HG03025 (cell line): ENCODE measurements at regions not wholly inside any gene's neighbourhood (a gene's known extent, or its start where the extent isn't known, plus 50 kb on each side); places are given as distances from the start of the nearest gene placed in this dataset.

Experiments used
- ATAC-seq: cut with Tn5 transposase; IDR thresholded peaks from one replicate; pipeline ENCODE4 v1.9.1; 2021; ENCODE audit warnings: mild to moderate bottlenecking, moderate library complexity; ENCODE audit not compliant: unreplicated experiment, low FRiP score

DNA sequence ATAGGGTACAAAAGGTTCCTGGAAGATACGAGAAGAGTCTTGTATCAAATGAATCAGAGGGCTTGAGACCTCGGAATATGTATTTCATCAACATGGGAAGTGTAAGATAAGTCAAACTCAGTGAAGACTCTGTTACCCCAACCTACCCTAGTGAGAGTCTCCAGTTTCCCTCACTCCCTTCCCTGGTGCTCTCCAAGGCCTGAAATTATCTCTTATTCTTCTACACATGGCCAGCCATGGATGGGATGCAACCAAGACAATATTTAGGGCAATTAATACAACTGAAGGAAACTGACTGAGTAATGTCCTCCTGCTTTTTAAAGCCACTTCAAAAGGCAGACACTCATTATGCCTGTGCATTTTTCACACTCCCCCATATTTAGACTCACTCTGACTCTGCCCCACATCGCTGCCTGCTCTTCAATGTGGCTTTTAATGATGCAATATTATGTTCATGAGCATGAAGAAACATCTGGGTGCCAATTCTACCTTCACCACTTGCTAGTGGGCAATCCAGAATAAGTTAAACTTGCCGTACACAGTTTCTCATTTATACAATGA is 137.1 kb upstream of the THBS1 start:
- ATAC-seq, result no peak

DNA sequence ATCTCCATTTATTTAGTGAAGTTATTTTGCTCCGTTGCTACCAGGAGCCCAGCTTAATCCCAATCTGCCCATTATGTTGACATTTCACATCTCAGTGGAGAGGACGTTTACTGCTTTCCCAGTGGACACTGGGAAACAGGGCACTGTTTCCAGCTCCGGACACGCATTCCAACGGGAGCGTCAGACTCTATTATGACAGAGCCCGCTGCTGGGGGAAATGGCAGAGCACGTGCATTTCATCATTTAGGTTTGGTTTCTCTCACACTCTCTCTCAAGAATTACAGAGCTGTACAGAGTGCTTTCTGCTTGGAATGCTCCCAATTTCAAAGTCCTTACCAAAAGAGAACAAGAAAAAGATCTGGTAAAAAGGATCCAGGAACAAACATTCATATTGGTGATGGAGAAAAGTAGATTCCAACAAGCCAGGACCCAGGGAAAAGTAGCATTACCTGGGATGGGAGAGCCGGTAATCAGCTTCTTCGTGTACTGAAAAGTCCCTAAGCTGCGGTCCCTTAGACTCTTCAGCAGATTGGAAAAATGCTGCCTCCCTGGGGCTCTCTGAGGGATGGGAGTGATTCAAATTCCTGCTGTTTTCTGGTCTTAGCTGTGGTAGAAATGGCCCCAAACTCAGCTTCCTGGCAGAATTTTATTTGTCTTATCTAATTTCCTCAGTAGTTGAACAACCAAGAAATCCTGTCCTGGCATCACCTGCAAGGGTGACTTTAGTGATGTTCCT is 136.0 kb upstream of the THBS1 start:
- ATAC-seq, result no peak

DNA sequence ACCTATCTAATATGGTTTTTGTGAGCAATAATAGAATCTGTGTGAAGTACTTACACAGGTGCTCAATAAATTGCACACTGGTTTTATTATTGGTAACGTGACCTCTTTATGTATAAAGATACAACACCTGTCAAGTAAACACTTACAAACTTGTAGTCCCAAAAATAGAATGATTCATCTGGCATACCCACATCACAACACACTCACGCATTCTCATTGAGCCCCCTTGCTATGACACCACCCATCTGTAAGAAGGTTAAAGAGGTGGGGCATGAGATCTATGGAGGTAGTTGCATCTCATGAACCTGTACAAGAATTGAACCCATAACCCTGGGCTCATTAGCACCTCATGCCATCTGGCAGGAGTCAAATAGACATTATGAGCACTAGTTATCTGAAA is 134.9 kb upstream of the THBS1 start:
- no peak for ATAC-seq

DNA sequence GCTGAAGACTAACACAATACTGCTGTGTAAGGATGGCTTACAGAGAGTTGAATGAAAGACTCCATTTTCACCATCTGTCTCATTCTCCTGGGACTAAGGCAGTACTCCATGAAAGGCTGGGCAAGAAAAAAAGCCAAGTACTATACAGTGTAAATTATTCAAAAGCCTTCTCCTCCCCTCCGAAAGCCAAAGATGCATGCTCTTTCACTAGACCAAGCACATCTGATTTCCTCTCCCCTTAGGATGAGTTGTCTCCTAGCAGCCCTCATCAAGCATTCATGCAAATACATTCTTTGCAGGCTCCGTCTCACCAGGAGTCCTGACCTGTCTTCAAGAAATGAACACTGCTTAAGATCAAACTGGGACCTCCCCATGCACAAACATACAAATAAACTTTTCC is 133.5 kb upstream of the THBS1 start:
- no peak for ATAC-seq

DNA sequence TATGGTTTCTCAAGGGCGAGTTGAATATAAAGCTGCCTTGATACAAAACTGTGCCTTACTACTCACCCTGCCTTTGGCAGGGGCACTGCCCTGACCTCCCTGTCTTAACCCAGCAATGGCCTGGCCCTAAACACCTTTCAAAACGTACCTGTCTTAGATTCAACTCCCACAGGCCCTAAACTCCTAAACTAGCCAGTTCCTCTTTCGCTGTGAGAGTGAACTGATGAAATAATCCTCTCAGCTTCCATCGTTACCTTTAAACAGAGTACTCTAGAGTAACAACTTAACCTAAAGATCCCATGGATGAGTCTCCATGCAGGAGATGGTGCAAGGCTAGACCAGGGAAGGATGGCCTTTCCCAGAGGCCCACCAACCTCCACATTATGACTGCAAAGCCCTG is 133.0 kb upstream of the THBS1 start:
- no peak for ATAC-seq

DNA sequence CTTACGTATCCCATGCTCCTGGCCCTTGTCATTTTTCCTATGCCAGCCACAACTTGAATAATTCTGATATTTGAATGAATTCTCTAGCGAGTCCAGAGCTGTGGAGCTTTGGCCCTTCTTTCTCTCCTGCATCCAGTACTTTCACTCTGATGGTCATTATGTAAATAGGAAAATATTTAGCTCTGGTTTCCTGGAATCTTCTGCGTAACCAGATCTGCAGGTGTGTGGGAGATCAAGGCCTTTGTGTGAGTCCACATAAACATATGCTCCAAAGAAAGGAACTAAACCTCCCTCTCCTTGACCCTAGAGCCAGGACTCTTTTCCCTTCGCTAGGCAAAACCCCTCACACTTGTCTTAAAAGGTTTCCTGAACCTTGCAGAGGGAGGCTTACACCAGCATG is 132.5 kb upstream of the THBS1 start:
- no peak for ATAC-seq

DNA sequence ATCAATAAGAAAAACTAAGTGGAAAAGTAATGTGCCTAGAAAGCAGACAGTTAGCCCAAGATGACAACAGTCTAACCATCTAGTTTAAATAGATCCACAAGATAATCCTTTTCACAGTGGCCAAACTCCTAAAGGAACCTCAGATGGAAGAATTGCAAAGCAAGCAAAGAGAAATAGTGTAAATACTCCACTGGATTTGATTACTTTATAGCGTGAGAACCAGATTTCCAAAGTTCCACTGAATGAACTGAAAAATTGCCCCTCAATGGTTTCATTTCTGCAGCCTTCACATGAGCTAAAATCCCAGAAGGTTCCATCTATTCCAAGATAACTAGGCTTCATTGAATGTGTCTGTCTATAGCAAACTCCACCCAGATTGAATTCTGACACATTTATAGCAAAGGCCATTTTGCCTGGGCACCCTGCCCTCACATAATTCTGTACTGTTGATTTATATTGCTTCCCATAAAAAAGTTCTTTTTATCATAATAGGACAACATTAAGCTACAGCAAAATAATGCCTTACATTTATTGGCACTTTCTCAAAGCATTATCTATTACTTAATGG is 129.7 kb upstream of the THBS1 start:
- no peak for ATAC-seq

DNA sequence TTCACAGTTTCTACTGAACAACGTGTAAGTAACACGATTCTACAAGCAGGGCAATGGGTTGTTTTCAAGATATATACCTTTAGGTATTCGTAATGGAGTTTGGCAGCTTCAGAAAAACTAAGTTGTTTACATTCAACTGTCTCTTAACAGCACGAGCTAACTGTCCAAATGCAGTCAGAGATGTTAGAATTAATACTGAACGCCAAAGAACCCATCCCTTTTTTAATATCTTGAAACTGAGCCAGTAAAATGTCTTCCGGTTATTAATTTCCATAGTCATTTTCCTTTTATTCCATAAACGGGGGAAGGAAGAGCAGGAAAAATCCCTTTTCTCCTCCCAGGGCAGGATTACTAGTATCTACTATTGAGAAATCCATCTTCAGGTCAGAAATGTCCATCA is 129.0 kb upstream of the THBS1 start:
- no peak for ATAC-seq

DNA sequence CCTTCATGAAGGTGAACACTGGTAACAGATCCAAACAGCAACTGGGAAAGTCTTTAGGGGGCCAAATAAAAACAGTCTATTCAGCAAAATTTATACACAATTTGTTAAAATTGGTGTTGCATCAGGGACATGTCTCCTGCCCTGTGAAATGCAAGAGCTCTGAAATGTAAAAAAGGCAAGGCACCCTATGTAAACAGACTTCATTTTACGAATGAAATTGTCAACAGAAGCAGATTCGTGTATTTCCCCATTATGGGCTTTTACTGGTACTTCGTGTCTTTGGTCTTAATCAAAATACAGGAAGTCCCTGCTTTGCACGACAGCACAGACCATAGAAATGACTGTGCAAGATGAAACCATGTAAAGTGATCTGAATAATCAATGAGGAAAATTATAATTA is 127.3 kb upstream of the THBS1 start:
- no peak for ATAC-seq

DNA sequence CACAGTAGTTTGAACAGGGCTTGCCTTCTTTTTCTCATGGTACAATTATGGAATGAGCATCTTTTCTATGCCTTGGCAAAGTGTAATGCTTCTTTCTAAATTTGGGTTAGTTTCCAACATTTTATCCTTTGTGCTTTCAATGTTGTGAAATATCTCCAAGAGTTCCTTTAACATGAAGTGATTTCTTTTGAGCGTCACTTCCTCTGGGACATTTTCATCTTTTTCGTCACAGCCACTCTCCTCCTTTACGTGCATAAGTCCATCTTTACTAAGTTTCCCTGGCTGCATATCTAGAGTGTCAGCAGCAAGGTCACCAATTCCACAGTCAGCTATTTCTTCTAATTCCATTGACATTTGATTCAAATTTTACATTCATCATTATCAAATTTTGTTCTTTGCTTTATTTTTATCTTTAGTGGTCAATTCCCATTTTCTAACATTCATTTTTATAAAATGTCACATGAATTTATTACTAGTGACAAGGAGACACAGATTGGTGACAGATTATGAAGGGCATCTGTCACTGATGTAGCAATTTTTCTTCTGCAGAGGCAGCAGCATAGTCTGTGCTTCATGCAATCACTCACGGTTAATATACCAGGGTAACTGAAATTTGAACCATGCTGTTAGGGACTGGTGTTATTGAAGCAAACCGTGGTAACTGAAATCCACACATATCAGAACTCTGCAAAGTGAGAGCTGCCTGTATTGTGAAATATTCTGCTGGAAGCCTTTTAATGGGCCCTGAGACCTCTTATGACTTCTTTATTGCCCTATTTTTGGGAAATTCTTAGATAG is 126.5 kb upstream of the THBS1 start:
- ATAC-seq, result no peak

DNA sequence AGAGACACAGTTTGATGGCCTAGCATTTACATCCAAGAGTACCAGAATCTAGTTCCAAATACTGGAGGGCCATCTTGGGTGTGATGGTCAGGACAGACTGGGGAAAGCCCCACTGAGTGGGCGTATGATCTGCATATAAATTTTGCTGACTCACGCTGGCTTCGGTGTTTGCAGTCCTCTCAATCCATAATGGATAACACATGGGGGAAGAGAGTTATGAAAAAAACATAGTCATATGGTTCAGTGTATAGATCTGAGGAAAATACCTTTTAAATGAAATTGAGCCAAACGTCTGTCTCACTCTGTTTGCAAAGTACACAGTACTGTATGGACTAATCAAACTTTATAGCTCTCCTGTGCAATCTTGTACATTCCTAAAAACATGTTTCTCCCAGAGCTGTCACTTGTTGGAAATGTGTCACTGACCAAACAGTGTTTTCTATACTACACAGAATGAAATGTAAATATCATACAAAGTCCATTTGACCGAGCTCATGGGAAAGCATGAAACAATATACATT is 125.3 kb upstream of the THBS1 start:
- no peak for ATAC-seq

DNA sequence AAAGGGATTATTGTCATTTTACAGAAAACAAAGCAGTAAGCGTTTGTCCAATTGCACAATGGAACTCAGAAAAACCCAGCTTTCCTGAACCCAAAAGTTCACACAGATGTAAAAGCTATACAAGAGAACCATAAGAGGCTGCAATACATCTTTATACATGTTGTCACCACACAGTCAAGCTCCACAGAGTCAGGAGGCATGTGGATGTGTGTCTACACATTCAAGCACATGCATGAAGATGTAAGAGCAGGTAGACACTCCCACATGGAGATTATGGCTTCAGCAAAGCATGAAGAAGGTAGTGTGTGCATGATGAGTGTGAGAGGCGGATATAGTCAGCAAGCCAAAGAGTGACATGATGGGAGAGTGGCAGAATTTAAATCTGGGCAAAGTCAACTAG is 124.7 kb upstream of the THBS1 start:
- no peak for ATAC-seq

DNA sequence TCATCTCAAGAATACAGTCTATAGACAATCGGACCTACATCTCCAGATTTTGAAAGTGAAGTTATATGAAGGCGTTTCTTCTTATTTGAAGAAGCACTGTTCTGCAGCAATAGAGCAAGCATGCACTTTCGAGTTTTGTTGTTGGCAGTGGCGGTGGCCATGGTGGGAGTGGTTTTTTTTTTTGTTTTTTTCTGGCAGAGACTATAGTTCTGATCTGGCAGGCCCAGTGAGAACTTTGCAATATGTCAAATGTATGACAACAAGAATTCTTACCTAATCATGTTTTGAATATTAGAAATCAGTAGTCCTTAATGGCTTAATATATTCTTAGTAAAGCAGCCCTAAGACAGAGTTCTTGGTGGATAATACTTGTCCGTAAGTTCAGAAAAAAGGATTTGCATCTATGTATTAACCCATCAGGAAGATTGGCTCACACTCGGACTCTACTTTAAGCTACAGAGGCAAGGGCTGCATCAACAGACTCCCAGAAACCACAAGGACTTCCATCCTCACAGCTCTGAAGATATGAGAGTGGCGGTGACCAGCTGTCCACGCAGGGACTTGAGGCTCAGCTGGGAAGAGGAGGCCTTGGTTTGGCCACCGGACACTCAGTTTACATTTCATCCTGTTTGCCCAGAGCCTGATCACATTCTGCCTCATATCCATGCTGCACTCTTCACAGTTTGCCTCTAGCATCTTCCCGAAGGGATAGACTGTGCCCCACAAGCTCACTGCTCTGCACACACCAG is 124.1 kb upstream of the THBS1 start:
- ATAC-seq, result no peak

DNA sequence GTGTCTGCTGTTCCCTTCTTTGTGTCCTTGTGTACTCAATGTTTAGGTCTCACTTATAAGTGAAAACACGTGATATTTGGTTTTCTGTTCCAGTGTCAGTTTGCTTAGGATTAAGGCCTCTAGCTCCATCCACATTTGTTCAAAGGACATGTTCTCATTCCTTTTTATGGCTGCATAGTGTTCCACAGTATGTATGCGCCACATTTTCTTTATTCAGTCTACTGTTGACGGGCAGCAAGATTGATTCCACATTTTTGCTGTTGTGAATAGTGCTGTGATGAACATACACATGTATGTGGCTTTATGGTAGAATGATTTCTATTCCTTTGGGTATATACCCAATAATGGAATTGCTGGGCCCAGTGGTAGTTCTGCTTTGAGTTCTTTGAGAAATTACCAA is 122.7 kb upstream of the THBS1 start:
- ATAC-seq, result no peak

DNA sequence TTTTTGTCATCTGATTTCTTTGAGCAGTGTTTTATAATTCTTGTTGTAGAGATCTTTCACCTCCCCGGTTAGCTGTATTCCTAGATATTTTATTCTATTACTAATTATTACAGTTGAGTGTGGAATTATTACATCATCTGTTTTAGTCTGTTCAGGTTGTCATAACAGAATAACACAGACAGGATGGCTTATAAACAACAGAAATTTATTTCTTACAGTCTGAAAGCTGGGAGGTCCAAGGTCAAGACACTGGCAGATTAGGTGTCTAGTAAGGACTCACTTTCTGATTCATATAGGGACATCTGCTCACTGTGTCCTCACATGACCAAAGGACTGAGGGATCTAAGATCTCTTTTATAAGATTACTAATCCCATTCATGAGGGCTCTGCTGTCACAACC is 121.3 kb upstream of the THBS1 start:
- ATAC-seq, result no peak

DNA sequence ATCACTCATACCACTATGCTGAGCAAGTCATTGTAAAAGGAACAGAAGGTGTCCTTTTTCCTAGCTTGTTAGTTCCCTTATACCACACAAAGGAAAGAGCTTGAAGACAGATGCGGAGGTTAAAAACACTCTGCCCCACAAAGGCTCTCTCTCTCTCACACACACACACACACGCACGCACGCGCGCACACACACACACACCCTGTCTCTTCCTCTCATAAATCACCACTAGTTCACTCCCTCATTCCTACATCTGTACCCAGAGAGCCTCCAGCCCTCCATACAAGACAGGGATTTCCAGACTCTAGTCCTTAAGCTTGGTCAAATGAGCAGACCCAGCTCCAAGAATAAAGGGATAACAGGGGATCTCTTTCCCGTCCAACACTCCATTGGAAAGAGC is 120.1 kb upstream of the THBS1 start:
- ATAC-seq, result no peak

DNA sequence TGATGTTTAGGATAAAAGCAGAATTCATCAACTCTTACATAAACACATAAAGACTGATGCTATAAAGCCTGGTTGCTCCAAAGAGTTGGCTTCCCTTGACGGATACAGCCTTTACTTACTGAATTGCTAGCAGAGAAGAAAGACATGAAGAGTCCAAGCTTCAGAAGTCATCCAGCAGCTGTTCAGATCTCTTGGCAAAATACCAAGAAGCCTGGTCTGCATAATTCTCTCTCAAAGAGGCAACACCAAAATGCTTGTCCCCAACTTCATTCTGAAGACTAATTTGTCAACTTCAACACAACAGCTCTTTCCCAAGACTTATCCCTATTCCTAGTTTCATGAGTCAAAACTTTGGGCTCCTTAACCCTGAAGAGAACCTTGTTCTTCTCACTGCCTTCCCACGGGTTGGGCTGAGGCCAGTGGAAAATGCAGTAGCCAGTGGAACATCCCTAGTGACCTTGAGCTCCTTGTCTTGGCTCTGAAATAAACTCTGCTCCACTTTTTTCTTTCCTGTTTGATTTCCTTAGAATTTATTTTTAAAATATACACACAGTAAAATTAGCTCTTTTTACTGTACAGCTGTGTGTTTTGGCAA is 119.2 kb upstream of the THBS1 start:
- ATAC-seq, result no peak

DNA sequence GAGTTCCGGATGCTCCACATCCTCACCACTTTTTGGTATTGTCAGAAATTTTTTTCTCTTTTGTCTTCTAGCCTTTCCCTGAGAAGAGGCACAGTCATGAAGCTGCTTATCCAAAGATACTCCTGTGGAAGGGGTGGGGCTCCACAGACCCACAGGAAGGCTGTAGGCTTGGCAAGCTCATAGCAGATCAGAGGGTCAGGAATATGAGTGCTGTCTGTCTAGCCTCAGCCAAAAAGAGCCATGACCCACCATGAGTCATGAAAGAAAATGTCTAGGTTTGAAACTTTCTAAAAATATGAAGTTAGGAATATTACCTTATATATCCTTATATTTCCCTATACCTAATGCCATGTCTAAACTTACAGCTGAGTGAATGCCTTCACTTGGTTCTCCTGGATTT is 118.2 kb upstream of the THBS1 start:
- no peak for ATAC-seq

DNA sequence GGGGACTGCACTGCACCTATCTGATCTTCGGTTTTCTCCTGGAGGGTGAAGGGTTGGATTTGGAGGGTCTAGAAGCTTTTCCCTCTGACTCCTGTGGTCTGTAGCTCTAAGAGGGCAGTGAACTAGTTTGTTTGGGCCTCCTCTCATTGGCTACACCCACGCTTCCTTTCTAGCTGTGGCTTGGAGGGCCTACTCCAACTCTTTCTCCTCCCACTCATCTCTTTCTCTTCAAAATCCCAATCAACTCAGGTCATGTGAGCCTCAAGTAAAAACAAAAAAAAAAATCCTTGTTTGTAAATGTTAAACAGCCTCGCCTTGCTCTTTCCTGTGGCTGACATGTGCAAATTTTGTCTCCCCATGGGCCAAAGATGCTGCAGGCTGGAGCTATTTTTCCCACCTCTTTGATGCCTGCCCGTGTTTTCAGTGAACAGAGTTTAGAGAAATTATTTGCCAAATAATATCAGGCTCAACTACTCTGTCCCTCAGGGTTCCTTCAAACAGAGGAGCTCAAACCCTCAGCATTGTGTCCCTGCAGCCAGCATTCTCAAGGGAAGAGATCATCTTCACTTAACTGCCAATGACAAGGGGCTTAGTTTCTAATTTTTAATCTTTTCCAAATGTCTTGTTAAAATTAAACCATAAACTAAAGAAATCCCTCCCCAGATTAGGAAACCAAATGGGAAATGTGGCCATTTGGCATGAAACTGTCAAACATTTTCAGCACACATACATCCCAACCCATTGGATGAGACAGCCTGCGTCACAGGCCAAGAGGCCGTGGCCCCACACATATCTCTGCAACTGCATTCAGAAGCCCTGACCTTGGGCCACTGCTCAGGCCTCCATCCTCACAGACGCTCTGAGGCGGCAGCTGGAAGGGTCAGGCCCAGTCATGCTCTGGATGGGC is 114.8 kb upstream of the THBS1 start:
- no peak for ATAC-seq
